ENCODE measurements at regions not wholly inside any gene's neighbourhood (a gene's known extent, or its start where the extent isn't known, plus 50 kb on each side); places are given as distances from the start of the nearest gene placed in this dataset.

DNA sequence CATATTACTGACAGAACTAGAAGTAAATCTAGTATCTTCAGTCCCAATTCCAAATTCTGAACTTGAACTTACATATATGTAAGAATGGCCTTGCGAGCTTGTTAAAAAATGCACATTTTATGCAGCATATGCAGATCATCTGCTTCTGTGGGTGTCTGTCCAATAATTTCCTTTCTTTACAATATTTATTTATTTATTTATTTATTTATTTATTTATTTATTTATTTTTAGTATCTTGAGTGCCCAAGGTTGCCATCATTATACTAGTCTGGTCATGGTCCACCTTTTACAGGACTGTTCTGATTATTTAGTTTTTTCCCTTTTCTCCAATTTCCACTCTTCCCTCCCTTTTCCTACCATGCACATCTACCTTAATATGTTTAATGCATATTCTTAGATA, 528.4 kb downstream of the COL12A1 start:
- TF ChIP-seq, protein P1, sequence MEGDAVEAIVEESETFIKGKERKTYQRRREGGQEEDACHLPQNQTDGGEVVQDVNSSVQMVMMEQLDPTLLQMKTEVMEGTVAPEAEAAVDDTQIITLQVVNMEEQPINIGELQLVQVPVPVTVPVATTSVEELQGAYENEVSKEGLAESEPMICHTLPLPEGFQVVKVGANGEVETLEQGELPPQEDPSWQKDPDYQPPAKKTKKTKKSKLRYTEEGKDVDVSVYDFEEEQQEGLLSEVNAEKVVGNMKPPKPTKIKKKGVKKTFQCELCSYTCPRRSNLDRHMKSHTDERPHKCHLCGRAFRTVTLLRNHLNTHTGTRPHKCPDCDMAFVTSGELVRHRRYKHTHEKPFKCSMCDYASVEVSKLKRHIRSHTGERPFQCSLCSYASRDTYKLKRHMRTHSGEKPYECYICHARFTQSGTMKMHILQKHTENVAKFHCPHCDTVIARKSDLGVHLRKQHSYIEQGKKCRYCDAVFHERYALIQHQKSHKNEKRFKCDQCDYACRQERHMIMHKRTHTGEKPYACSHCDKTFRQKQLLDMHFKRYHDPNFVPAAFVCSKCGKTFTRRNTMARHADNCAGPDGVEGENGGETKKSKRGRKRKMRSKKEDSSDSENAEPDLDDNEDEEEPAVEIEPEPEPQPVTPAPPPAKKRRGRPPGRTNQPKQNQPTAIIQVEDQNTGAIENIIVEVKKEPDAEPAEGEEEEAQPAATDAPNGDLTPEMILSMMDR (IDR thresholded peaks at IDR 0.05 in 4 of 5, conservative IDR thresholded peaks at IDR 0.05 in 1 of 5): no peak
- TF ChIP-seq POLR2A (IDR thresholded peaks at IDR 0.05): no peak
